NB4 (cell line): ENCODE measurements at regions not wholly inside any gene's neighbourhood (a gene's known extent, or its start where the extent isn't known, plus 50 kb on each side); places are given as distances from the start of the nearest gene placed in this dataset.

Experiments used
- POLR2A ChIP-seq: IDR thresholded peaks from 2 replicates; pipeline ENCODE4 v1.6.1; 2011; ENCODE audit warnings: mild to moderate bottlenecking; ENCODE audit not compliant: insufficient read length; ENCODE audit errors: extremely low read depth
- TF ChIP-seq, protein P1 (sequence below): IDR thresholded peaks from one replicate; pipeline ENCODE4 v1.5.1; 2012; ENCODE audit warnings: low read depth, low read length

DNA sequence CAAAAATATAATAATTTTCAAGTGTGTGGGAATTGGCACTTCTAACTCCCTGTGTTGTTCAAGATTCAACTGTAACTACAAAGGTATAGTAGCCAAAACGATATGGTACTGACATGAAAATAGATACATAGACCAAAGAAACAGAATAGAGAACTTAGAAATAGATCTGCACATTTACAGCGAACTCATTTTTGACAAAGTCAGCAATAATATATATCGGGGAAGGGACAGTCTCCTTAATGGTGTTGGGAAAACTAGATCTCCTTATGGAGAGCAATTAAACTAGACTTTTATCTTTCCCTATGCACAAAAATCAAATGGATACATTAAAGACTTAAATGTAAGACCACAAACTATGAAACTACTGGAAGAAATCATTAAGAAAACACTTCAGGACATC lies 1530.6 kb upstream of the SLC39A10 start:
- TF ChIP-seq, protein P1, sequence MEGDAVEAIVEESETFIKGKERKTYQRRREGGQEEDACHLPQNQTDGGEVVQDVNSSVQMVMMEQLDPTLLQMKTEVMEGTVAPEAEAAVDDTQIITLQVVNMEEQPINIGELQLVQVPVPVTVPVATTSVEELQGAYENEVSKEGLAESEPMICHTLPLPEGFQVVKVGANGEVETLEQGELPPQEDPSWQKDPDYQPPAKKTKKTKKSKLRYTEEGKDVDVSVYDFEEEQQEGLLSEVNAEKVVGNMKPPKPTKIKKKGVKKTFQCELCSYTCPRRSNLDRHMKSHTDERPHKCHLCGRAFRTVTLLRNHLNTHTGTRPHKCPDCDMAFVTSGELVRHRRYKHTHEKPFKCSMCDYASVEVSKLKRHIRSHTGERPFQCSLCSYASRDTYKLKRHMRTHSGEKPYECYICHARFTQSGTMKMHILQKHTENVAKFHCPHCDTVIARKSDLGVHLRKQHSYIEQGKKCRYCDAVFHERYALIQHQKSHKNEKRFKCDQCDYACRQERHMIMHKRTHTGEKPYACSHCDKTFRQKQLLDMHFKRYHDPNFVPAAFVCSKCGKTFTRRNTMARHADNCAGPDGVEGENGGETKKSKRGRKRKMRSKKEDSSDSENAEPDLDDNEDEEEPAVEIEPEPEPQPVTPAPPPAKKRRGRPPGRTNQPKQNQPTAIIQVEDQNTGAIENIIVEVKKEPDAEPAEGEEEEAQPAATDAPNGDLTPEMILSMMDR = no peak
- no peak for TF ChIP-seq POLR2A
